NB4 (cell line): ENCODE measurements at regions not wholly inside any gene's neighbourhood (a gene's known extent, or its start where the extent isn't known, plus 50 kb on each side); places are given as distances from the start of the nearest gene placed in this dataset.

Experiments used
- DNase-seq: peaks from one replicate; pipeline ENCODE4 v3.0.0; 2010; ENCODE audit warnings: low read depth
- H3K4me3 ChIP-seq: one replicate; pipeline ENCODE4 v1.5.1; 2011; ENCODE audit warnings: mild to moderate bottlenecking, low read depth, low read length, moderate library complexity
- CTCF ChIP-seq: IDR thresholded peaks from one replicate; pipeline ENCODE4 v1.5.1; 2012; ENCODE audit warnings: low read depth, low read length
- MAX ChIP-seq: IDR thresholded peaks from 2 replicates; pipeline ENCODE4 v1.6.1; 2011; ENCODE audit warnings: low read depth, low read length
- MYC ChIP-seq: IDR thresholded peaks from 2 replicates; pipeline ENCODE4 v1.6.1; 2011; ENCODE audit warnings: low read depth, low read length
- POLR2A ChIP-seq: IDR thresholded peaks from 2 replicates; pipeline ENCODE4 v1.6.1; 2011; ENCODE audit warnings: mild to moderate bottlenecking; ENCODE audit not compliant: insufficient read length; ENCODE audit errors: extremely low read depth

- TF ChIP-seq CTCF (no peak), POLR2A (no peak), MYC (no peak), MAX (no peak)
- no peak overlapping the region for H3K4me3 ChIP-seq
- DNase-seq: no peak
Observed at GRCh38 chr9:134536101-134536900, 105.3 kb upstream of the COL5A1 start.

GRCh38 chr9:134536931-134537330 is 104.7 kb upstream of the COL5A1 start:
- TF ChIP-seq MAX: no peak
- no peak for TF ChIP-seq CTCF
- no peak for TF ChIP-seq POLR2A
- no peak for TF ChIP-seq MYC
- H3K4me3 ChIP-seq: no peak overlapping the region
- no peak for DNase-seq

GRCh38 chr9:134537951-134538641 is 103.5 kb upstream of the COL5A1 start:
- no peak for DNase-seq
- no peak overlapping the region for H3K4me3 ChIP-seq
- TF ChIP-seq MYC: no peak
- no peak for TF ChIP-seq MAX
- TF ChIP-seq POLR2A: no peak
- TF ChIP-seq CTCF: no peak

GRCh38 chr9:134538856-134539566 is 102.6 kb upstream of the COL5A1 start:
- no peak for DNase-seq
- no peak overlapping the region for H3K4me3 ChIP-seq
- TF ChIP-seq CTCF (no peak), POLR2A (no peak), MAX (no peak), MYC (no peak)

GRCh38 chr9:134539586-134540194 is 101.9 kb upstream of the COL5A1 start:
- TF ChIP-seq POLR2A: no peak
- TF ChIP-seq MAX: no peak
- no peak for TF ChIP-seq MYC
- TF ChIP-seq CTCF: no peak
- no peak for DNase-seq
- no peak overlapping the region for H3K4me3 ChIP-seq
